HEK293 (cell line): ENCODE measurements at regions not wholly inside any gene's neighbourhood (a gene's known extent, or its start where the extent isn't known, plus 50 kb on each side); places are given as distances from the start of the nearest gene placed in this dataset.

Experiments
- CTCF ChIA-PET: fragments of 350-600 bp; formaldehyde crosslinking; extraction: SDS; loops from one replicate; lab custom pipeline; 2021; ENCODE audit warnings: antibody characterized with exemption; lab: Yijun Ruan, JAX
- POLR2A ChIA-PET: fragments of 300-600 bp; formaldehyde crosslinking; extraction: SDS; loops from one replicate; lab custom pipeline; 2020; ENCODE audit warnings: antibody characterized with exemption, inconsistent platforms; lab: Yijun Ruan, JAX
- H3K27ac ChIP-seq: fragments of 200-500 bp; sonication (Bioruptor generic); 2 replicates; pipeline ENCODE4 v1.5.1; 2014; ENCODE audit warnings: low read depth, low read length, control low read depth, inconsistent platforms; ENCODE audit errors: extremely low read depth
- H3K36me3 ChIP-seq, 2 experiments: fragments of 200-500 bp in 1 of 2; sonication (Bioruptor generic) in 1 of 2; 1 replicate in 1 of 2; 2 replicates in 1 of 2; pipeline ENCODE4 v1.5.1; 2014 to 2017; ENCODE audit warnings: inconsistent platforms in 2 of 2, low read length in 2 of 2; ENCODE audit not compliant: control insufficient read depth in 2 of 2, insufficient read depth in 1 of 2
- H3K4me1 ChIP-seq: fragments of 200-500 bp; sonication (Bioruptor generic); 2 replicates; pipeline ENCODE4 v1.5.1; 2014; ENCODE audit warnings: mild to moderate bottlenecking, low read length, inconsistent platforms; ENCODE audit not compliant: control insufficient read depth, insufficient read depth
- H3K4me3 ChIP-seq: 2 replicates; pipeline ENCODE4 v1.5.1; 2011; ENCODE audit warnings: low read depth, mild to moderate bottlenecking, control low read depth, low read length, moderate library complexity
- H3K9me3 ChIP-seq: fragments of 200-500 bp; sonication (Bioruptor generic); 2 replicates; pipeline ENCODE4 v1.5.1; 2014; ENCODE audit warnings: low read depth, low read length, inconsistent platforms; ENCODE audit not compliant: control insufficient read depth, insufficient read depth
- BCL11B ChIP-seq: fragments of 450-650 bp; formaldehyde crosslinking; IDR thresholded peaks from 2 replicates; pipeline ENCODE4 v1.5.1; 2016; ENCODE audit warnings: low read depth, missing biosample characterization, missing genetic modification characterization
- GLIS1 ChIP-seq: fragments of 450-650 bp; formaldehyde crosslinking; IDR thresholded peaks from 2 replicates; pipeline ENCODE4 v1.5.1; 2016; ENCODE audit warnings: missing biosample characterization, missing genetic modification characterization
- GLIS2 ChIP-seq: fragments of 450-650 bp; formaldehyde crosslinking; IDR thresholded peaks from 2 replicates; pipeline ENCODE4 v1.5.1; 2016; ENCODE audit warnings: missing biosample characterization, missing genetic modification characterization
- KLF1 ChIP-seq: fragments of 450-650 bp; formaldehyde crosslinking; IDR thresholded peaks from 2 replicates; pipeline ENCODE4 v1.5.1; 2016; ENCODE audit warnings: missing biosample characterization, missing genetic modification characterization
- KLF10 ChIP-seq: fragments of 450-650 bp; IDR thresholded peaks from 2 replicates; pipeline ENCODE4 v1.5.1; 2018; ENCODE audit warnings: missing biosample characterization, mild to moderate bottlenecking, missing genetic modification characterization
- PRDM4 ChIP-seq: fragments of 450-650 bp; formaldehyde crosslinking; IDR thresholded peaks from 2 replicates; pipeline ENCODE4 v1.5.1; 2017; ENCODE audit warnings: missing biosample characterization, missing genetic modification characterization
- PRDM6 ChIP-seq: fragments of 450-650 bp; formaldehyde crosslinking; IDR thresholded peaks from 2 replicates; pipeline ENCODE4 v1.5.1; 2017; ENCODE audit warnings: missing biosample characterization, missing genetic modification characterization
- RBAK ChIP-seq: fragments of 450-650 bp; formaldehyde crosslinking; IDR thresholded peaks from 2 replicates; pipeline ENCODE4 v1.5.1; 2016; ENCODE audit warnings: missing biosample characterization, missing genetic modification characterization
- TCF7L2 ChIP-seq: IDR thresholded peaks from 2 replicates; pipeline ENCODE4 v1.6.1; 2011; ENCODE audit warnings: low read depth, mild to moderate bottlenecking, inconsistent platforms, low read length, moderate library complexity, borderline replicate concordance
- TRIM28 ChIP-seq: IDR thresholded peaks from 2 replicates; pipeline ENCODE4 v1.6.1; 2011; ENCODE audit warnings: low read length, control low read depth, borderline replicate concordance
- YY1 ChIP-seq: fragments of 450-650 bp; formaldehyde crosslinking; IDR thresholded peaks from 2 replicates; pipeline ENCODE4 v1.5.1; 2018; ENCODE audit warnings: missing biosample characterization, missing genetic modification characterization
- ZFP69B ChIP-seq: fragments of 450-650 bp; formaldehyde crosslinking; IDR thresholded peaks from 2 replicates; pipeline ENCODE4 v1.5.1; 2016; ENCODE audit warnings: missing biosample characterization, missing genetic modification characterization
- ZNF223 ChIP-seq: fragments of 450-650 bp; formaldehyde crosslinking; IDR thresholded peaks from 2 replicates; pipeline ENCODE4 v1.5.1; 2016; ENCODE audit warnings: missing biosample characterization, missing genetic modification characterization
- ZNF24 ChIP-seq: fragments of 450-650 bp; formaldehyde crosslinking; IDR thresholded peaks from 2 replicates; pipeline ENCODE4 v1.5.1; 2016; ENCODE audit warnings: missing biosample characterization, missing genetic modification characterization
- ZNF280C ChIP-seq: fragments of 450-650 bp; formaldehyde crosslinking; IDR thresholded peaks from 2 replicates; pipeline ENCODE4 v1.5.1; 2016; ENCODE audit warnings: missing biosample characterization, missing genetic modification characterization
- ZNF292 ChIP-seq: fragments of 450-650 bp; formaldehyde crosslinking; IDR thresholded peaks from 2 replicates; pipeline ENCODE4 v1.5.1; 2016; ENCODE audit warnings: low read depth, missing biosample characterization, missing genetic modification characterization, borderline replicate concordance
- ZNF335 ChIP-seq: fragments of 450-650 bp; formaldehyde crosslinking; conservative IDR thresholded peaks from 2 replicates; pipeline ENCODE4 v1.5.1; 2016; ENCODE audit warnings: missing biosample characterization, missing genetic modification characterization
- ZNF350 ChIP-seq: fragments of 450-650 bp; formaldehyde crosslinking; IDR thresholded peaks from 2 replicates; pipeline ENCODE4 v1.5.0; 2017; ENCODE audit warnings: missing biosample characterization, mild to moderate bottlenecking, missing genetic modification characterization
- ZNF354C ChIP-seq: fragments of 450-650 bp; formaldehyde crosslinking; IDR thresholded peaks from 2 replicates; pipeline ENCODE4 v1.5.1; 2016; ENCODE audit warnings: missing biosample characterization, missing genetic modification characterization, low read depth, borderline replicate concordance
- ZNF416 ChIP-seq: fragments of 450-650 bp; formaldehyde crosslinking; IDR thresholded peaks from 2 replicates; pipeline ENCODE4 v1.5.1; 2016; ENCODE audit warnings: missing biosample characterization, missing genetic modification characterization
- ZNF48 ChIP-seq: fragments of 450-650 bp; formaldehyde crosslinking; IDR thresholded peaks from 2 replicates; pipeline ENCODE4 v1.5.1; 2016; ENCODE audit warnings: missing biosample characterization, missing genetic modification characterization
- ZNF529 ChIP-seq: fragments of 450-650 bp; formaldehyde crosslinking; IDR thresholded peaks from 2 replicates; pipeline ENCODE4 v1.5.1; 2017; ENCODE audit warnings: missing genetic modification characterization, missing biosample characterization; ENCODE audit not compliant: insufficient replicate concordance
- ZNF548 ChIP-seq: fragments of 450-650 bp; formaldehyde crosslinking; IDR thresholded peaks from 2 replicates; pipeline ENCODE4 v1.5.1; 2016; ENCODE audit warnings: missing biosample characterization, missing genetic modification characterization
- ZNF549 ChIP-seq: fragments of 450-650 bp; IDR thresholded peaks from 2 replicates; pipeline ENCODE4 v1.5.1; 2018; ENCODE audit warnings: missing biosample characterization, missing genetic modification characterization, mild to moderate bottlenecking, inconsistent platforms, moderate library complexity
- ZNF561 ChIP-seq: fragments of 450-650 bp; IDR thresholded peaks from 2 replicates; pipeline ENCODE4 v1.5.1; 2018; ENCODE audit warnings: missing biosample characterization, missing genetic modification characterization, borderline replicate concordance
- ZNF654 ChIP-seq: fragments of 450-650 bp; formaldehyde crosslinking; IDR thresholded peaks from 2 replicates; pipeline ENCODE4 v1.5.1; 2016; ENCODE audit warnings: low read depth, missing biosample characterization, missing genetic modification characterization
- ZNF664 ChIP-seq: fragments of 450-650 bp; formaldehyde crosslinking; IDR thresholded peaks from 2 replicates; pipeline ENCODE4 v1.5.1; 2016; ENCODE audit warnings: missing biosample characterization, missing genetic modification characterization

GRCh38 chr18:51273437-51273836 lies 76.0 kb upstream of the MEX3C start:
- H3K9me3 ChIP-seq = no peaks in the 10 kb centered on the region
- POLR2A ChIA-PET = no interaction called here
- peaks cover 8% of the 10 kb centered on the region; the same call in 1 of the 2 replicates for H3K4me1 ChIP-seq
- CTCF ChIA-PET = interaction anchor here (0.6 to 1.4 kb wide), 3 partner anchors 11 to 241 kb away, joined by 3 to 4 read pairs (median 3); no protein-coding TSS in a partner anchor
- no peak overlapping the region for H3K27ac ChIP-seq
- H3K4me3 ChIP-seq = no peak overlapping the region
- TF ChIP-seq ZNF529 (tag by site-specific recombination) (no peak), KLF10 (no peak), ZNF350 (tag by site-specific recombination) (peak; percentile 52; the same call in 1 of the 2 replicates)
- TF ChIP-seq, all 188 proteins: peak for 1
- no peaks in the 10 kb centered on the region for H3K36me3 ChIP-seq

GRCh38 chr18:51275712-51276476 lies 78.4 kb upstream of the MEX3C start:
- Histone ChIP-seq H3K27ac (no peak overlapping the region), H3K4me3 (no peak overlapping the region), H3K4me1 (peaks cover 8% of the 10 kb centered on the region; the same call in 1 of the 2 replicates), H3K36me3 (no peaks in the 10 kb centered on the region), H3K9me3 (no peaks in the 10 kb centered on the region)
- ChIA-PET POLR2A (interaction anchor here (0.9 kb wide), 1 partner anchor 40 kb away, joined by 3 read pairs; no protein-coding TSS in a partner anchor), CTCF (interaction anchor here (0.6 to 1.2 kb wide), 7 partner anchors 19 to 254 kb away, joined by 3 to 4 read pairs (median 3); no protein-coding TSS in a partner anchor)
- 0 out of 2 replicates have a peak, but pooled peaks have one; percentile 50 for TF ChIP-seq PRDM4
- TF ChIP-seq ZNF354C (tag by site-specific recombination) = no peak
- TF ChIP-seq ZNF292 = no peak
- no peak for TF ChIP-seq ZNF223 (tag by site-specific recombination)
- TF ChIP-seq ZNF335 (tag by site-specific recombination) = peak; percentile 34; the same call in 1 of the 2 replicates
- no peak for TF ChIP-seq GLIS2 (tag by site-specific recombination)
- TF ChIP-seq ZNF280C (tag by site-specific recombination) = no peak
- TF ChIP-seq RBAK (tag by site-specific recombination) = no peak
- TF ChIP-seq ZNF664 (tag by site-specific recombination) = no peak
- TF ChIP-seq TCF7L2 = no peak
- no peak for TF ChIP-seq ZNF654 (tag by site-specific recombination)
- TF ChIP-seq TRIM28 = no peak
- TF ChIP-seq ZFP69B (tag by site-specific recombination) = no peak
- no peak for TF ChIP-seq YY1
- TF ChIP-seq PRDM6 (tag by site-specific recombination) = peak; percentile 50; the same call in 1 of the 2 replicates
- no peak for TF ChIP-seq KLF1 (tag by site-specific recombination)
- no peak for TF ChIP-seq BCL11B (tag by site-specific recombination)
- TF ChIP-seq ZNF548 (tag by site-specific recombination) = no peak
- TF ChIP-seq ZNF416 = no peak
- no peak for TF ChIP-seq ZNF24
- TF ChIP-seq ZNF561 (tag by site-specific recombination) = no peak
- TF ChIP-seq ZNF549 = no peak
- 0 out of 2 replicates have a peak, but pooled peaks have one; percentile 23 for TF ChIP-seq GLIS1 (tag by site-specific recombination)
- no peak for TF ChIP-seq ZNF48 (tag by site-specific recombination)
